HEK293 (cell line): ENCODE measurements at regions not wholly inside any gene's neighbourhood (a gene's known extent, or its start where the extent isn't known, plus 50 kb on each side); places are given as distances from the start of the nearest gene placed in this dataset.

ENCODE experiments used
- KLF7 ChIP-seq: fragments of 450-650 bp; formaldehyde crosslinking; IDR thresholded peaks from 2 replicates; pipeline ENCODE4 v1.5.1; 2016; ENCODE audit warnings: missing biosample characterization, missing genetic modification characterization, borderline replicate concordance
- SALL2 ChIP-seq: fragments of 450-650 bp; formaldehyde crosslinking; IDR thresholded peaks from 2 replicates; pipeline ENCODE4 v1.5.0; 2017; ENCODE audit warnings: missing biosample characterization, mild to moderate bottlenecking, missing genetic modification characterization, borderline replicate concordance
- TRIM28 ChIP-seq: IDR thresholded peaks from 2 replicates; pipeline ENCODE4 v1.6.1; 2011; ENCODE audit warnings: low read length, control low read depth, borderline replicate concordance
- ZBTB8A ChIP-seq: fragments of 450-650 bp; formaldehyde crosslinking; IDR thresholded peaks from 2 replicates; pipeline ENCODE4 v1.5.1; 2016; ENCODE audit warnings: missing biosample characterization, missing genetic modification characterization
- ZNF121 ChIP-seq: fragments of 450-650 bp; formaldehyde crosslinking; IDR thresholded peaks from 2 replicates; pipeline ENCODE4 v1.5.1; 2016; ENCODE audit warnings: missing biosample characterization, missing genetic modification characterization
- ZNF184 ChIP-seq: fragments of 450-650 bp; IDR thresholded peaks from 2 replicates; pipeline ENCODE4 v1.5.1; 2018; ENCODE audit warnings: missing biosample characterization, mild to moderate bottlenecking, missing genetic modification characterization
- TF ChIP-seq, protein P1 (sequence below): fragments of 450-650 bp; formaldehyde crosslinking; optimal IDR thresholded peaks from 2 replicates; pipeline ENCODE3; 2016; ENCODE audit warnings: missing biosample characterization, mild to moderate bottlenecking, missing genetic modification characterization
- TF ChIP-seq, protein P2 (sequence below): fragments of 450-650 bp; formaldehyde crosslinking; IDR thresholded peaks from 2 replicates; pipeline ENCODE4 v1.5.1; 2016; ENCODE audit warnings: missing biosample characterization, missing genetic modification characterization
- TF ChIP-seq, protein P3 (sequence below): fragments of 450-650 bp; formaldehyde crosslinking; IDR thresholded peaks from 2 replicates; pipeline ENCODE4 v1.5.1; 2016; ENCODE audit warnings: missing biosample characterization, missing genetic modification characterization
- TF ChIP-seq, protein P4 (sequence below): sonication (generic); formaldehyde crosslinking; IDR thresholded peaks from 2 replicates; pipeline ENCODE4 v1.8.1; 2022; ENCODE audit warnings: mild to moderate bottlenecking, moderate library complexity, missing genetic modification reagents

DNA sequence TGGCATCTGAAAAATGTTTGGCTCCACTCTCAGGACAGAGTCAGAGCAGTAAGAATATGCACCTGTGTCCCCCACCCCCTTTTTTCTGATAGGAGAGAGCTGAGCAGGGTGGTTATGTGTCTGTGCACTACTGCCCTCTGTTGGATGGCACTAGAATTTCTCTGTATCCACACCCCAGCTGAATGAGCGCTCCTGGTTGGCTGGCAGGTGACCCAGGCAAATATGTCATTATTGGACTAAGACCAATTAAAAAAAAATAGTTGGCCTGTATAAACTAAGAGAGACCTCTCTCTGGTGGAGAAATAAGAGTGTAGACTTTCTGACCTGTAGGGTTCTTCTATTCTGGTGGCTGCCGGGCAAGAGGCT lies 107.0 kb downstream of the PTCSC3 start:
- TF ChIP-seq, protein P1, sequence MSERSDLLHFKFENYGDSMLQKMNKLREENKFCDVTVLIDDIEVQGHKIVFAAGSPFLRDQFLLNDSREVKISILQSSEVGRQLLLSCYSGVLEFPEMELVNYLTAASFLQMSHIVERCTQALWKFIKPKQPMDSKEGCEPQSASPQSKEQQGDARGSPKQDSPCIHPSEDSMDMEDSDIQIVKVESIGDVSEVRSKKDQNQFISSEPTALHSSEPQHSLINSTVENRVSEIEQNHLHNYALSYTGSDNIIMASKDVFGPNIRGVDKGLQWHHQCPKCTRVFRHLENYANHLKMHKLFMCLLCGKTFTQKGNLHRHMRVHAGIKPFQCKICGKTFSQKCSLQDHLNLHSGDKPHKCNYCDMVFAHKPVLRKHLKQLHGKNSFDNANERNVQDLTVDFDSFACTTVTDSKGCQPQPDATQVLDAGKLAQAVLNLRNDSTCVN = no peak
- TF ChIP-seq SALL2 (tag by site-specific recombination) = no peak
- TF ChIP-seq, protein P2, sequence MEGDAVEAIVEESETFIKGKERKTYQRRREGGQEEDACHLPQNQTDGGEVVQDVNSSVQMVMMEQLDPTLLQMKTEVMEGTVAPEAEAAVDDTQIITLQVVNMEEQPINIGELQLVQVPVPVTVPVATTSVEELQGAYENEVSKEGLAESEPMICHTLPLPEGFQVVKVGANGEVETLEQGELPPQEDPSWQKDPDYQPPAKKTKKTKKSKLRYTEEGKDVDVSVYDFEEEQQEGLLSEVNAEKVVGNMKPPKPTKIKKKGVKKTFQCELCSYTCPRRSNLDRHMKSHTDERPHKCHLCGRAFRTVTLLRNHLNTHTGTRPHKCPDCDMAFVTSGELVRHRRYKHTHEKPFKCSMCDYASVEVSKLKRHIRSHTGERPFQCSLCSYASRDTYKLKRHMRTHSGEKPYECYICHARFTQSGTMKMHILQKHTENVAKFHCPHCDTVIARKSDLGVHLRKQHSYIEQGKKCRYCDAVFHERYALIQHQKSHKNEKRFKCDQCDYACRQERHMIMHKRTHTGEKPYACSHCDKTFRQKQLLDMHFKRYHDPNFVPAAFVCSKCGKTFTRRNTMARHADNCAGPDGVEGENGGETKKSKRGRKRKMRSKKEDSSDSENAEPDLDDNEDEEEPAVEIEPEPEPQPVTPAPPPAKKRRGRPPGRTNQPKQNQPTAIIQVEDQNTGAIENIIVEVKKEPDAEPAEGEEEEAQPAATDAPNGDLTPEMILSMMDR (tag by site-specific recombination) = peak; percentile 15; the same call in 1 of the 2 replicates
- no peak for TF ChIP-seq ZNF184 (tag by site-specific recombination)
- no peak for TF ChIP-seq TRIM28
- TF ChIP-seq, protein P3, sequence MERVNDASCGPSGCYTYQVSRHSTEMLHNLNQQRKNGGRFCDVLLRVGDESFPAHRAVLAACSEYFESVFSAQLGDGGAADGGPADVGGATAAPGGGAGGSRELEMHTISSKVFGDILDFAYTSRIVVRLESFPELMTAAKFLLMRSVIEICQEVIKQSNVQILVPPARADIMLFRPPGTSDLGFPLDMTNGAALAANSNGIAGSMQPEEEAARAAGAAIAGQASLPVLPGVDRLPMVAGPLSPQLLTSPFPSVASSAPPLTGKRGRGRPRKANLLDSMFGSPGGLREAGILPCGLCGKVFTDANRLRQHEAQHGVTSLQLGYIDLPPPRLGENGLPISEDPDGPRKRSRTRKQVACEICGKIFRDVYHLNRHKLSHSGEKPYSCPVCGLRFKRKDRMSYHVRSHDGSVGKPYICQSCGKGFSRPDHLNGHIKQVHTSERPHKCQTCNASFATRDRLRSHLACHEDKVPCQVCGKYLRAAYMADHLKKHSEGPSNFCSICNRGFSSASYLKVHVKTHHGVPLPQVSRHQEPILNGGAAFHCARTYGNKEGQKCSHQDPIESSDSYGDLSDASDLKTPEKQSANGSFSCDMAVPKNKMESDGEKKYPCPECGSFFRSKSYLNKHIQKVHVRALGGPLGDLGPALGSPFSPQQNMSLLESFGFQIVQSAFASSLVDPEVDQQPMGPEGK (tag by site-specific recombination) = no peak
- TF ChIP-seq ZBTB8A (tag by site-specific recombination) = no peak
- TF ChIP-seq, protein P4, sequence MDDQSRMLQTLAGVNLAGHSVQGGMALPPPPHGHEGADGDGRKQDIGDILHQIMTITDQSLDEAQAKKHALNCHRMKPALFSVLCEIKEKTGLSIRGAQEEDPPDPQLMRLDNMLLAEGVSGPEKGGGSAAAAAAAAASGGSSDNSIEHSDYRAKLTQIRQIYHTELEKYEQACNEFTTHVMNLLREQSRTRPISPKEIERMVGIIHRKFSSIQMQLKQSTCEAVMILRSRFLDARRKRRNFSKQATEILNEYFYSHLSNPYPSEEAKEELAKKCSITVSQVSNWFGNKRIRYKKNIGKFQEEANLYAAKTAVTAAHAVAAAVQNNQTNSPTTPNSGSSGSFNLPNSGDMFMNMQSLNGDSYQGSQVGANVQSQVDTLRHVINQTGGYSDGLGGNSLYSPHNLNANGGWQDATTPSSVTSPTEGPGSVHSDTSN (CRISPR knock-in tag) = no peak
- TF ChIP-seq KLF7 (tag by site-specific recombination) = no peak
- TF ChIP-seq ZNF121 (tag by site-specific recombination) = no peak
